ENCODE measurements at regions not wholly inside any gene's neighbourhood (a gene's known extent, or its start where the extent isn't known, plus 50 kb on each side); places are given as distances from the start of the nearest gene placed in this dataset.

DNA sequence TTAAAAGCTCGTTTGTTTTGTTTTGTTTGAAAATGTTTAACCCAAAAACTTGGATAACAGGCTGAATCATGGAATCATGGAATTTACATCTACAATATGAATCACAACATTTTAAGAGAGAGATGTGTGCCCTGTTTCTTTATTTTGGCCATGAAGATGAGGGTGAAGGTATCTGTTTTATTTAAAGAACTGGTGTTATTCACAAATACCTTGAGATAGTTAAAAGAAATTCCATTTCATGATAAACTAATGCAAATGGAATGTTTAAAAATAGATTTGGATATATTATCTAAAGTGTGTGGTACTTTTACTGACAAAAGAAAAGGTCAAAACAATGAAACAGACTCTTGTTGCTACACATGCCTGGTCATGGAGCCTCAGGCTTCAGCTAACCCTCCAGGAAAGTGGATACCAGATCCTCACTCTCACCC lies 486.0 kb upstream of the CFAP20DC start:
- no peak for TF ChIP-seq CTCF (IDR thresholded peaks at IDR 0.05; ENCODE audit: insufficient read depth, low read depth, low read length, missing control alignments)

GRCh38 chr3:59531994-59532393 lies 482.2 kb upstream of the CFAP20DC start:
- H3K4me3 ChIP-seq (ENCODE audit: low read length): no peak overlapping the region
- no peak for DNase-seq (ENCODE audit: low read depth)
- TF ChIP-seq CTCF (IDR thresholded peaks at IDR 0.05; ENCODE audit: insufficient read depth, low read depth, low read length, missing control alignments): no peak

More for the DNA sequence above, 486.0 kb upstream of the CFAP20DC start:
- peak; percentile 23 for DNase-seq (ENCODE audit: low read depth)
- H3K4me3 ChIP-seq (ENCODE audit: low read length): no peak overlapping the region

GRCh38 chr3:59531066-59531745 lies 481.4 kb upstream of the CFAP20DC start:
- peak; percentile 9 for DNase-seq (ENCODE audit: low read depth)
- no peak overlapping the region for H3K4me3 ChIP-seq (ENCODE audit: low read length)
- TF ChIP-seq CTCF (IDR thresholded peaks at IDR 0.05; ENCODE audit: insufficient read depth, low read depth, low read length, missing control alignments): no peak

- H3K4me3 ChIP-seq (ENCODE audit: low read length): no peak overlapping the region
- TF ChIP-seq CTCF (IDR thresholded peaks at IDR 0.05; ENCODE audit: insufficient read depth, low read depth, low read length, missing control alignments): no peak
- no peak for DNase-seq (ENCODE audit: low read depth)
Measured at GRCh38 chr3:59528251-59528650, 478.4 kb upstream of the CFAP20DC start.

- H3K4me3 ChIP-seq (ENCODE audit: low read length): no peak overlapping the region
- TF ChIP-seq CTCF (IDR thresholded peaks at IDR 0.05; ENCODE audit: insufficient read depth, low read depth, low read length, missing control alignments): no peak
- no peak for DNase-seq (ENCODE audit: low read depth)
Measured at GRCh38 chr3:59527493-59527892, 477.7 kb upstream of the CFAP20DC start.

DNA sequence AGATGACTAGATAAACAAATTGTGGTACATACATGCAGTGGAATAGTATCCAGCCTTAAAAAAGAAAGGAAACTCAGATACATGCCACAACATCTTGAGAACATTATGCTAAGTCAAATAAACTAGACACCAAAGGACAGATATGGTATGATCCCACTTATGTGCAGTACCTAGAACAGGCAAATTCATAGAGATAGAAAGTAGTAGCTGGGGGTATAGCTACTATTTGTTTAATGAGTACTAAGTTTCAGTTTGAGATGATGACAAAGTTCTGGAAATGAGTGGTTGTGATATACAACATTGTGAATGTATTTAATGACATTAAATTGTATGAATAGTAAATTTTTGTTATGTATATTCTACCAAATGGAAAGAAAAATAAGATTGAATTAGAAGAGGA lies 477.2 kb upstream of the CFAP20DC start:
- H3K4me3 ChIP-seq (ENCODE audit: low read length): no peak overlapping the region
- DNase-seq (ENCODE audit: low read depth): no peak
- no peak for TF ChIP-seq CTCF (IDR thresholded peaks at IDR 0.05; ENCODE audit: insufficient read depth, low read depth, low read length, missing control alignments)

DNA sequence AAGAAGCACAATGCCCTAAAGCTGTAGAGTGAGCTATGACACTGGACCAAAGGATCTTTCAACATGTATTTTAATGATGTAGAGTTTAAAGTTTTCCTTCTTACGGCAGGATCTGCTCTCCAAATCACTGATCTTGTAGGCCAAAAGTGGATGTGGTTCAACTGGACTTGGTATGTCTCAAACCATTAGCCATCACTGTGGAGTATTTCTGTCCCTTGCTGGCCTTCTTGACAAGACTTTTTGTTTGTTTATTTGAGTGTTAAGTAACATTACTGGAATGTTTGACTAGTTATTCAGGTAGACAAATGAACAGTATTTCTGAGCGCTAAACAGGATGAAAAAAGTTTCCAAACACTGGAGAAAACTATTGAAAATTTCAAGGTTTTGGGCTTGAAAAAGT lies 472.7 kb upstream of the CFAP20DC start:
- no peak for DNase-seq (ENCODE audit: low read depth)
- no peak overlapping the region for H3K4me3 ChIP-seq (ENCODE audit: low read length)
- no peak for TF ChIP-seq CTCF (IDR thresholded peaks at IDR 0.05; ENCODE audit: insufficient read depth, low read depth, low read length, missing control alignments)
